ENCODE measurements at regions not wholly inside any gene's neighbourhood (a gene's known extent, or its start where the extent isn't known, plus 50 kb on each side); places are given as distances from the start of the nearest gene placed in this dataset.
"Not testable (repeated sequence)": the region's sequence is repeated elsewhere in the genome, so short reads cannot be mapped to it uniquely, and the experiment has no call there.

DNA sequence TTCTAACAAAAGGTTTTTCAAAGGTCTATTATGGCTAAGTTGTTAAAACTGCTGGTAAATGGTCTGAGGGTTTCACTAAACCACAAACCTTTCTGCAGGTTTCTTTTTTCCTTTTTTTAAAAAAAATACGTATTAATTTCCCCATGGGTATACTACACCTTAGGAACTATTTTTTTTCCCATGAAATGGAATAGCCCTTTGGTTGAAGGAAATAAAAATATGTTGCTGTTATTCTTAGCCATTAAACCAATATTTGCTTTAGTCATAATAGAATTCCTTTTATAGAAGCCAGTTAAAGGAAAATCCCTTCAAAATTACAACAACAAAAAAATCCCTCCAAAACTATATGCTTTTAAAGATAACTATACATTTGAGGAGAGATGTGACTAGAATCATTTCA is 1303.3 kb downstream of the ROBO2 start:
- H2BK5ac ChIP-seq (ENCODE audit: insufficient read length, low read length), result no peak overlapping the region
- peaks cover 10% of the 10 kb centered on the region; the same call in 1 of the 2 replicates for H3K4me1 ChIP-seq (ENCODE audit: insufficient read depth, low read length)
- H3K23ac ChIP-seq (ENCODE audit: insufficient read length, low read depth, low read length), result no peak overlapping the region
- no peak overlapping the region for H2AK5ac ChIP-seq (ENCODE audit: insufficient read length, low read length)
- H3K4ac ChIP-seq (ENCODE audit: low read depth, low read length), result no peak overlapping the region
- H3K79me2 ChIP-seq (ENCODE audit: insufficient read depth, low read length), result no peaks in the 10 kb centered on the region
- H2BK120ac ChIP-seq (ENCODE audit: low read depth, low read length, poor library complexity, severe bottlenecking), result no peak overlapping the region
- H2BK20ac ChIP-seq (ENCODE audit: low read depth, low read length, poor library complexity, severe bottlenecking), result no peak overlapping the region
- no peak overlapping the region for H2BK15ac ChIP-seq (ENCODE audit: low read depth, low read length)
- no peaks in the 10 kb centered on the region; a peak in 1 of 5 replicates for H3K9me3 Mint-ChIP-seq
- H3K9me3 ChIP-seq (ENCODE audit: control insufficient read depth, low read depth, low read length), result no peaks in the 10 kb centered on the region
- H3K36me3 Mint-ChIP-seq (ENCODE audit: insufficient read depth in 1 of 3, low read depth in 3 of 3), result peaks cover 0 to 9% (median 8%) of the 10 kb centered on the region in 3 experiments; a peak in 5 of 7 replicates
- H3T11ph ChIP-seq (ENCODE audit: low read length), result no peak overlapping the region
- no peak overlapping the region for H3K56ac ChIP-seq (ENCODE audit: insufficient read length, low read depth, low read length)
- H4K20me1 ChIP-seq (ENCODE audit: control insufficient read depth, insufficient read depth, insufficient read length), result no peaks in the 10 kb centered on the region
- no peak overlapping the region for H3K4me3 Mint-ChIP-seq
- no peaks in the 10 kb centered on the region for H3K79me1 ChIP-seq (ENCODE audit: insufficient read depth, low read depth, low read length, poor library complexity, severe bottlenecking)
- H3K18ac ChIP-seq (ENCODE audit: insufficient read length, low read depth, low read length), result no peak overlapping the region
- no peak overlapping the region for H3K27ac Mint-ChIP-seq
- no peak overlapping the region for H3K4me2 ChIP-seq (ENCODE audit: insufficient read depth, insufficient read length, low read length)
- no peak overlapping the region for H2AFZ ChIP-seq (ENCODE audit: low read length)
- H3K23me2 ChIP-seq (ENCODE audit: insufficient read length, low read depth, low read length, poor library complexity, severe bottlenecking), result no peaks in the 10 kb centered on the region
- peaks cover 58 to 66% of the 10 kb centered on the region in 2 experiments for H3K4me1 Mint-ChIP-seq
- H4K5ac ChIP-seq (ENCODE audit: insufficient read length, low read depth, low read length), result no peak overlapping the region
- no peak for TF ChIP-seq CTCF (conservative IDR thresholded peaks at IDR 0.05)
- H3K27me3 Mint-ChIP-seq (ENCODE audit: low read depth), result no peaks in the 10 kb centered on the region
- no peak overlapping the region for H4K8ac ChIP-seq (replicated peaks; ENCODE audit: insufficient read length, low read depth, low read length)
- no peak overlapping the region for H4K91ac ChIP-seq (ENCODE audit: insufficient read length, low read depth, low read length)
- H2BK12ac ChIP-seq (ENCODE audit: insufficient read length, low read depth, low read length), result no peak overlapping the region
- no peak overlapping the region for H3K27ac ChIP-seq (ENCODE audit: insufficient read length, low read depth, low read length)
- no peak overlapping the region for H3K14ac ChIP-seq (ENCODE audit: insufficient read depth, low read length)
- no peaks in the 10 kb centered on the region for H3K27me3 ChIP-seq (ENCODE audit: insufficient read depth, low read length)
- WGBS (ENCODE audit: extremely low coverage, insufficient read length, low lambda C conversion rate), result no CpG with 5 or more reads among the region's 1 CpG
- no peak for DNase-seq
- H3K9ac ChIP-seq (ENCODE audit: extremely low read depth, insufficient read length, low read length), result no peak overlapping the region

DNA sequence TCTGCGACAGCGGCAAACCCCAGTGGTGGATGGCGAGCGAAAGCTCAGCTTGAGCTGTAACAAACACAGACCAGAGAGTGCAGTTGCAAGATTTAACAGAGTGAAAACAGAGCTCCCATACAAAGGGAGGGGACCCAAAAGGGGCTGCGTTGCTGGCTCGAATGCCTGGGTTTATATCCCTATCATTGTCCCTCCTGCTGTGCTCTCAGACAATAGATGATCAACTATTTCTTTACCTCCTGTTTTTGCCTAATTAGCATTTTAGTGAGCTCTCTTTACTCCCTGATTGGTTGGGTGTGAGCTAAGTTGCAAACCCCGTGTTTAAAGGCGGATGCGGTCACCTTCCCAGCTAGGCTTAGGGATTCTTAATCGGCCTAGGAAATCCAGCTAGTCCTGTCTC is 1304.4 kb downstream of the ROBO2 start:
- peak; percentile 30 for DNase-seq
- not testable (repeated sequence) for H2BK20ac ChIP-seq (ENCODE audit: low read depth, low read length, poor library complexity, severe bottlenecking); H3K9me3 Mint-ChIP-seq; H3K4ac ChIP-seq (ENCODE audit: low read depth, low read length); H3K4me1 ChIP-seq (ENCODE audit: insufficient read depth, low read length); H2BK5ac ChIP-seq (ENCODE audit: insufficient read length, low read length); H3K18ac ChIP-seq (ENCODE audit: insufficient read length, low read depth, low read length); H3K23me2 ChIP-seq (ENCODE audit: insufficient read length, low read depth, low read length, poor library complexity, severe bottlenecking); H3K9ac ChIP-seq (ENCODE audit: extremely low read depth, insufficient read length, low read length); H3T11ph ChIP-seq (ENCODE audit: low read length); H3K27me3 ChIP-seq (ENCODE audit: insufficient read depth, low read length); H3K9me3 ChIP-seq (ENCODE audit: control insufficient read depth, low read depth, low read length); H3K56ac ChIP-seq (ENCODE audit: insufficient read length, low read depth, low read length); H4K5ac ChIP-seq (ENCODE audit: insufficient read length, low read depth, low read length); H4K20me1 ChIP-seq (ENCODE audit: control insufficient read depth, insufficient read depth, insufficient read length); H4K91ac ChIP-seq (ENCODE audit: insufficient read length, low read depth, low read length); H3K27ac ChIP-seq (ENCODE audit: insufficient read length, low read depth, low read length); H2AFZ ChIP-seq (ENCODE audit: low read length); H3K79me2 ChIP-seq (ENCODE audit: insufficient read depth, low read length); H2BK15ac ChIP-seq (ENCODE audit: low read depth, low read length); H3K23ac ChIP-seq (ENCODE audit: insufficient read length, low read depth, low read length); H3K79me1 ChIP-seq (ENCODE audit: insufficient read depth, low read depth, low read length, poor library complexity, severe bottlenecking); H2BK120ac ChIP-seq (ENCODE audit: low read depth, low read length, poor library complexity, severe bottlenecking); H3K27me3 Mint-ChIP-seq (ENCODE audit: low read depth); H3K4me2 ChIP-seq (ENCODE audit: insufficient read depth, insufficient read length, low read length); H2BK12ac ChIP-seq (ENCODE audit: insufficient read length, low read depth, low read length); H3K36me3 Mint-ChIP-seq (ENCODE audit: insufficient read depth in 1 of 3, low read depth in 3 of 3); H3K14ac ChIP-seq (ENCODE audit: insufficient read depth, low read length); H4K8ac ChIP-seq (replicated peaks; ENCODE audit: insufficient read length, low read depth, low read length); H2AK5ac ChIP-seq (ENCODE audit: insufficient read length, low read length)
- peak overlapping the region; percentile 89 to 94 (median 92); a peak in 6 of 7 replicates for H3K27ac Mint-ChIP-seq
- peak overlapping the region in 1 of 2 experiments; percentile 61; a peak in 1 of 5 replicates for H3K4me3 Mint-ChIP-seq
- H3K4me1 Mint-ChIP-seq, result peaks cover 54 to 60% of the 10 kb centered on the region in 2 experiments
- WGBS (ENCODE audit: extremely low coverage, insufficient read length, low lambda C conversion rate), result no CpG with 5 or more reads among the region's 10 CpGs
